Small intestine (tissue), 7 donors: ENCODE measurements at regions not wholly inside any gene's neighbourhood (a gene's known extent, or its start where the extent isn't known, plus 50 kb on each side); places are given as distances from the start of the nearest gene placed in this dataset.
"Not testable (repeated sequence)": the region's sequence is repeated elsewhere in the genome, so short reads cannot be mapped to it uniquely, and the experiment has no call there.

Experiments used
- DNase-seq, 2 donors: peaks; one replicate each; pipeline versions ENCODE4 v3.0.0 to v3.0.0-alpha.2; 2013
- FAIRE-seq: peaks from 2 replicates; lab custom pipeline; 2012; peaks lifted over from hg19 to GRCh38; lab: Jason Lieb, UNC
- H3K27ac ChIP-seq, 3 donors: one replicate each; pipeline ENCODE4 v1.5.1; 2013; ENCODE audit warnings: low read length in 2 of 3, mild to moderate bottlenecking in 2 of 3, control low read depth in 1 of 3, inconsistent platforms in 1 of 3, low read depth in 1 of 3, moderate library complexity in 1 of 3
- H3K27me3 ChIP-seq, 3 donors: one replicate each; pipeline ENCODE4 v1.6.1; 2013; ENCODE audit warnings: low read length in 3 of 3, inconsistent platforms in 1 of 3; ENCODE audit not compliant: control insufficient read depth in 3 of 3, insufficient read depth in 3 of 3
- H3K36me3 ChIP-seq, 3 donors: one replicate each; pipeline ENCODE4 v1.6.1; 2013; ENCODE audit warnings: low read length in 3 of 3, inconsistent platforms in 1 of 3, low read depth in 1 of 3, mild to moderate bottlenecking in 1 of 3, moderate library complexity in 1 of 3; ENCODE audit not compliant: control insufficient read depth in 3 of 3, insufficient read depth in 2 of 3
- H3K4me1 ChIP-seq, 3 donors: one replicate each; pipeline ENCODE4 v1.6.1; 2013; ENCODE audit warnings: low read length in 2 of 3, inconsistent platforms in 1 of 3, low read depth in 1 of 3, mild to moderate bottlenecking in 1 of 3, moderate library complexity in 1 of 3; ENCODE audit not compliant: control insufficient read depth in 3 of 3, insufficient read depth in 2 of 3
- H3K4me3 ChIP-seq, 3 donors: one replicate each; pipeline ENCODE4 v1.5.1; 2013; ENCODE audit warnings: low read length in 3 of 3, control low read depth in 1 of 3, inconsistent platforms in 1 of 3, low read depth in 1 of 3, mild to moderate bottlenecking in 1 of 3, moderate library complexity in 1 of 3
- H3K9me3 ChIP-seq, 2 donors: one replicate each; pipeline ENCODE4 v1.6.1; 2013; ENCODE audit warnings: low read depth in 1 of 2, low read length in 1 of 2; ENCODE audit not compliant: control insufficient read depth in 2 of 2, insufficient read depth in 1 of 2
- WGBS, 3 donors: extraction: QIAGEN DNeasy Blood & Tissue Kit; methylation state at CpG; one replicate each; pipeline ENCODE4 v1.1.7; 2013; 5-methylcytosine and 5-hydroxymethylcytosine counted together
- donor health status: healthy with polysubstance abuse.
- donor health status: control.
- donor health status: control.
- donor health status: Bipolar disorder and iron deficiency.
- donor health status: healthy.

DNA sequence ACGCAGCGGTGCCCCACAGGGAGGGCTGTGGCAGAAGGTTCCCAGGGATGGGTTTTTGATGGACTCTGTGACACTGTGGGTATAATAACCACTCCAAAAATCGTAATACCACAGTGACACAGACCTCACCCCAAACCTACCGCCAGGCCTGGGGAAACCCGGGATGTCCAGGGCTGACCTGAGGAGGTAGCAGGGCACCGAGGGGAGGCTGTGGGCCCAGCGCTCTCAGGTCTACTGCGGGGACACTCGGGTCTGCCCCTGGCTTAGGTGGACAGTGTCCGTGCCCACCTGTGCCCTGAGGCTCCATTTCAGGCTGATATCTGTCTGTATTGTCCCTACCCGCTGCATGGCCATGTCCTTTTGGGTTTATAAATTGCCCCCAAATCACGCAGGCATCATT, 387.9 kb downstream of the TMEM121 start:
- H3K4me3 ChIP-seq, DNase-seq, H3K27ac ChIP-seq, FAIRE-seq, H3K4me1 ChIP-seq, H3K36me3 ChIP-seq, H3K27me3 ChIP-seq: not testable (repeated sequence)
- WGBS, 3 donors, result 71 to 80% (median 79%) methylated on average over 11 to 12 of the region's 12 CpGs
- peaks cover 0 to 50% of the 10 kb centered on the region in 2 donors for H3K9me3 ChIP-seq

DNA sequence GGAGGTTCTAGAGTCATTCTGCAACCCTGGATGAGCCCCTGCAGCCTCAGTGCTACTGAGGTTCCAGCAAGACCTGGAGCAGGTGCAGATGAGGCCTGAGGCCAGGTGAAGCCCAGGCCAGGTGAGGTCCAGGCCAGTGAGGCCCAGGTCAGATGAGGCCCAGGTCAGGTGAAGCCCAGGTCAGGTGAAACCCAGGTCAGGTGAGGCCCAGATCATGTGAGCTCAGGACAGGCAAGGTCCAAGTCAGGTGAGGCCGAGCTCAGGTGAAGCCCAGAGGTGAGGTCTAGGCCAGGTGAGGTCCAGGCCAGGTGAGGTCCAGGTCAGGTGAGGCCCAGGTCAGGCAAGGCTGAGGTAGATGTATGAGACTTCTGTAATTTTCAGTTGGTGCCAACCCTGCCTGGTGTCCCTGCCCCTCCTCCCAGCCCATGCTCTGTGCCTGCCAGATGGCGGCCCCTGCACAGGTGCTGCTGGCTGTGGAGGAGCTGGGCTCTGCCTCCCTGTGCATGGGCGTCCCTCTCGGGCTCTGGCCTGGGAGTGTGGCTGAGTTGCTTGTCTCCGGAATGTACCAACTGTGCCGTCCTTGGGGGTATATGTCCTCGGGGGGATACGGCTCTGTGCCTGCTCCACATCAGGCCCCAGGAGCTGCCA, 388.5 kb downstream of the TMEM121 start:
- no peaks in the 10 kb centered on the region for H3K4me1 ChIP-seq
- H3K27me3 ChIP-seq, result no peaks in the 10 kb centered on the region
- 79 to 83% (median 81%) methylated on average over 8 of the region's 8 CpGs for WGBS, 3 donors
- no peak for FAIRE-seq
- H3K27ac ChIP-seq, result no peak overlapping the region
- H3K9me3 ChIP-seq, result peaks cover 0 to 50% of the 10 kb centered on the region in 2 donors
- no peak overlapping the region for H3K4me3 ChIP-seq
- DNase-seq, result no peak
- no peaks in the 10 kb centered on the region for H3K36me3 ChIP-seq

DNA sequence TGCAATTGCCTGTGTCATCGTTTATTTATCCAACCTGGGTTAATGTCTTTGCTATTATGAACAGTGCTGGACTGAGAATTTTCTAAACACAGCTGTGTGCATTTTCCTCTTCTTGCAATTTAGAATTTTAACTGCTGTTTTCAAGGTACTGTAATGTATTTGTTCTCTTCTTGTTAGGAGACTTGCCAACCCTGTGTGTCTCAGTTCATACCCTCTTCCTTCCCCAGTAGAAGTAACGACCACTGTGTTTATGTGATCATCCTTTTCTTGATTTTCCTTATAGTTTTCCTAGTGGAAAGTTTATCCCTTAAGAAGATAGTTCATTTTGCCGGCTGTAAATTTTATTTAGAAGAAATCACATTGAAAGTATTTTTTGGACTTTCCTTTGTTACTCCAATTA, 389.2 kb downstream of the TMEM121 start:
- not testable (repeated sequence) for FAIRE-seq, DNase-seq, H3K4me1 ChIP-seq, H3K27me3 ChIP-seq, H3K36me3 ChIP-seq, H3K27ac ChIP-seq, H3K4me3 ChIP-seq
- peaks cover 0 to 48% of the 10 kb centered on the region in 2 donors for H3K9me3 ChIP-seq
- WGBS, 3 donors, result 59 to 66% (median 60%) methylated on average over 3 of the region's 3 CpGs

DNA sequence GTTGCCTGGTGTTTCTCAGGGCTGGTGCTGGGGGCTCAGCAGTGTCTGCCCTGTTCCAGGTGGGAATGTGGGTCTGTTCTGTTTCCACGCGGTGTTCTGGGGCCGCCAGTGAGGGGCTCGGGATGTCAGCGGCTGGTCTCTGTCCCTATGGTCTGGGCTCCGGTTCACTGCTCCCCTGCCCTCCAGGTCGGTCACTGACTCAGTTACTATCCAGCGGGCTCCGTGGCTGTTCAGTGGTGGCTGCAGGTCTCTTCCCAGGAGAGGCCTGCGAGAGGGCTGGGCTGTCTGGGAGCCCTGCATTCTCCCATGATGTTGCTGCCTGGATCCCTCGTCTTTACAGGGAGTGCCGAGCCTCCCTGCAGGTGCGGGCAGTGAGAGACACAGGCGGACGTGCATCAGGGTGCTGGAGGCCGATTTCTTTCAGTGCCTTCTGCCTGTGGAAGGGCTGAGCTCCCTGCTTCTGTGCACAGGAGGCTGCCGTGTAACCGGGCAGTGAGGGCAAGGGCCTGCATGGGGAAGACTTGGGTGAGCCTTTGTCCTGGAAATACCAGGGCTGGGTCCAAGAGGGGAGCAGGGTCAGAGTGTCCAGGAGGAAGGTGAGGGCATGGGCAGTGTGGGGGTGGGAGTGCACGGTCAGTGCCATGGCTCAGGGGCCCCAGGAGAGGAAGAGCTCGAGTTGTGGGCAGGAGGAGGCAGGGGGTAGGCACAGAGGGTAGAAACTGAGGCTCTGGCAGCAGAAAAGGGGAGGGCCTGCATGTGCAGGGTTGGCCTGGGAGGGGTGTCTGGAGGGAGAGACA, 391.0 kb downstream of the TMEM121 start:
- H3K36me3 ChIP-seq, DNase-seq, H3K4me3 ChIP-seq, H3K27ac ChIP-seq, H3K27me3 ChIP-seq, H3K4me1 ChIP-seq, FAIRE-seq: not testable (repeated sequence)
- WGBS, 3 donors, result 79 to 83% (median 80%) methylated on average over 20 of the region's 20 CpGs
- H3K9me3 ChIP-seq, result peaks cover 0 to 48% of the 10 kb centered on the region in 2 donors

DNA sequence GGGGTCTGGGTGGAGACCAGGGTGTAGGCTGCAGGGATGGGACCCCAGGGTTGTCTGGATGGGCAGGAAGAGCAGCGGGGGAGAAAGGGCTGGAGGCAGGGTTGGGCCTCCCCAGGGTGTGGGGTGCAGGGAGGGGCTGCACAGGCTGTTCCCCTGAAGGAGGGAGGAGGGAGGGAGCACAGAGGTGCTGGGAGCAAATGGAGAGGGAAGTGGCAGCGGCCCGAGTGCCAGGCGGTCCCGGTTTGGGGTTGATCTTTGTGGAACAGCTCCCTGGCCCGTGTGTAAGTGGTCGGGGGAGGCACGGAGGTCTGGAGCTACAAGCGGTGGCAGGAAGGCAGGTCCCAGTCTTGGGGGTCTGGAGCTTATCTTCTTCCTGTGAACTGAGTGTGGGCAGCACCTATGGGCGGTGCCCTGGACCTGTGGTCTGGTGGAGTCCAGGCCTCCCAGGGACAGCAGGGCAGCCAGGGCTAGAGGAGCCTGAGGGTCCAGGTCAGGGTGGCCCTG, 391.6 kb downstream of the TMEM121 start:
- Histone ChIP-seq H3K27ac (no peak overlapping the region), H3K4me1 (no peaks in the 10 kb centered on the region), H3K9me3 (peaks cover 0 to 48% of the 10 kb centered on the region in 2 donors), H3K27me3 (no peaks in the 10 kb centered on the region), H3K4me3 (no peak overlapping the region), H3K36me3 (no peaks in the 10 kb centered on the region)
- WGBS, 3 donors, result 78 to 88% (median 87%) methylated on average over 10 of the region's 10 CpGs
- FAIRE-seq, result no peak
- no peak for DNase-seq

DNA sequence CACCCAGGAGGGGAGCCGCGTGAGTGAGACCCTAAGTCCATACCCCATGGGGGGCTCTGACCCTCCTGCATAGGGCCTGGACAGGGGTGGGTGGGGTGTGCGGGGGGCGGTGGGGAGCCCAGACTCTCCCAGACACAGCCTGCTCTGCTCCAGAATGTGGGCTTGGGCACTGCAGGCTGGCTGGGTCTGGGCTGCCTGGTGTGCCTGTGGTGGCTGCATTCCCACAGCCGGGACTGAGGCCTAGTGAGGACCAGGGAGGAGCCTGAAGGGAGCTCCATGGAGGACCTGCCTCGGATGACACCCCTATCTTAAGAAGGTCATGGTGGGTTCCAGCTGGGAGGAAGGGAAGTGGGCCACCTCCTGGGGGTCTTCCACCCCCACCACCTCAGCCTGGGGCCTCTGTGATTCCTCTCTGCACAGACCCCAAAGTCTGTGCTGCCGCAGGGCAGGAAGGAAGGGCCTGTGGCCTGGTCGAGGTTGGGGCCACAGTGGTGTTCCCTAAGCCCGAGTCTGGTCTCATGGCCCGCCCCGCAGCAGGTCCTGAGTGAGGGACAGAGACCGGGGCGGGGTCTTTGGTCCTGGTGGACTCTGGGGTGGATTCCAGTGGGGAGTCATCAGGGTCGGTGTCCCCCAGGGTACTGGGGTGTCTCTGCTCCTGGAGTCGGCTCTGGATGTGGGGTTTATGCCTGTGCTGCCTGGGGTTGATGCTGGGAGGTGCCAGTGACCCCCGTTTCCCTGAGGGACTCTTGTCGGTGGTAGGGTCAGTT, 392.3 kb downstream of the TMEM121 start:
- DNase-seq (no peak), FAIRE-seq (no peak)
- no peak overlapping the region for H3K4me3 ChIP-seq
- H3K9me3 ChIP-seq, result peaks cover 0 to 43% of the 10 kb centered on the region in 2 donors
- H3K27me3 ChIP-seq, result no peaks in the 10 kb centered on the region
- H3K4me1 ChIP-seq, result no peaks in the 10 kb centered on the region
- WGBS, 3 donors, result 67 to 78% (median 77%) methylated on average over 15 to 17 of the region's 17 CpGs
- no peak overlapping the region for H3K27ac ChIP-seq
- no peaks in the 10 kb centered on the region for H3K36me3 ChIP-seq

DNA sequence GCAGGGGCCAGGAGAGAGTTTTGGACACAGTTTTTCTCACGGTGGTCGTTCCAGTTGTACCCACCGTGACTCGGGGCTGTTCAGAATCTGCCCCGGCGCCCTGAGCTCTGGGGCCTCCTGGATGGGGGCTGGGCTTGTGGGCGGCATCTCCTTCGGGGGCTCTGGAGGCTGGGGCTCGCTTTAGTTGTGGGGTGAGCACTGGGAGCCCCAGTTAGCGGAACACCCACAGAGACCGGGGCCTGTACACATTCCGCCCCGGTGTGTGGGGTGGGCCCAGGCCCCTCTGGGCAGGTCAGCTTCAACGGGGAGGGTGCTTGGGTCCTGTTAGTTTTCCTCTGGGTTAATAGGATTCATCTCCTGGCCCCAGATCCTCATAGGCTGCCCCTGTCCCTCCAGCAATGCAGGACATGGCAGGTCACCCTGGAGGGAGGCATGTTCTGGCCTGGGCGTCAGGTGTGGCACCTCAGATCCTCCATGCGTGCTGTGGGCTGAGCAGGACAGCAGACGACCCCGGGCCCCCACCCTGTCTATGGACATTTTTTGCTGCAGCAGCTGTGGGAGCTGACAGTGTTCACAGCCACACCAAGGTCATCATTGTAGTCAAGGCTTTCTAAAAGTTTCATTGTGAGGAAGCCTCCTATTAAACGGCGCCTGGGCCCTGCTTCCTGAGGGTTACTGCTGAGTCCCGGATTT, 393.2 kb downstream of the TMEM121 start:
- Histone ChIP-seq H3K4me3 (no peak overlapping the region), H3K27me3 (no peaks in the 10 kb centered on the region), H3K27ac (no peak overlapping the region), H3K4me1 (no peaks in the 10 kb centered on the region), H3K36me3 (no peaks in the 10 kb centered on the region), H3K9me3 (peaks cover 0 to 40% of the 10 kb centered on the region in 2 donors)
- FAIRE-seq (no peak), DNase-seq (no peak)
- WGBS, 3 donors, result 86 to 90% (median 87%) methylated on average over 20 to 21 of the region's 21 CpGs
